CD4-positive, alpha-beta T cell treated with Interleukin-4 for 1 hour (primary cell): ENCODE measurements at regions not wholly inside any gene's neighbourhood (a gene's known extent, or its start where the extent isn't known, plus 50 kb on each side); places are given as distances from the start of the nearest gene placed in this dataset.

ENCODE experiments used
- DNase-seq, 2 donors: peaks; one replicate each; pipeline ENCODE4 v3.0.0-alpha.2; 2020 to 2022

GRCh38 chr5:58403822-58404433 is 56.0 kb downstream of the PLK2 start:
- no peak for DNase-seq

- no peak for DNase-seq
Observed at GRCh38 chr5:58401701-58402100, 58.2 kb downstream of the PLK2 start.

GRCh38 chr5:58400737-58401136 is 59.1 kb downstream of the PLK2 start:
- no peak for DNase-seq

- no peak for DNase-seq
Observed at GRCh38 chr5:58399951-58400350, 59.9 kb downstream of the PLK2 start.

GRCh38 chr5:58394339-58394738 is 65.5 kb downstream of the PLK2 start:
- no peak for DNase-seq

GRCh38 chr5:58393716-58394115 is 66.2 kb downstream of the PLK2 start:
- DNase-seq, result no peak

GRCh38 chr5:58392496-58392895 is 67.4 kb downstream of the PLK2 start:
- no peak for DNase-seq

- DNase-seq, result no peak
Observed at GRCh38 chr5:58383448-58383847, 76.4 kb downstream of the PLK2 start.

GRCh38 chr5:58382131-58382534 is 77.8 kb downstream of the PLK2 start:
- no peak for DNase-seq

GRCh38 chr5:58381566-58381965 is 78.3 kb downstream of the PLK2 start:
- DNase-seq, result no peak

- no peak for DNase-seq
Observed at GRCh38 chr5:58380655-58381054, 79.2 kb downstream of the PLK2 start.

- no peak for DNase-seq
Observed at GRCh38 chr5:58378613-58379390, 81.1 kb downstream of the PLK2 start.

- no peak for DNase-seq
Observed at GRCh38 chr5:58370606-58371005, 89.3 kb downstream of the PLK2 start.

- DNase-seq, result no peak
Observed at GRCh38 chr5:58369513-58370190, 90.2 kb downstream of the PLK2 start.

- DNase-seq, result no peak
Observed at GRCh38 chr5:58366461-58366860, 93.4 kb downstream of the PLK2 start.

- no peak for DNase-seq
Observed at GRCh38 chr5:58365791-58366190, 94.1 kb downstream of the PLK2 start.

- DNase-seq, result no peak
Observed at GRCh38 chr5:58363461-58364249, 96.2 kb downstream of the PLK2 start.

GRCh38 chr5:58362135-58362534 is 97.8 kb downstream of the PLK2 start:
- DNase-seq, result no peak

- no peak for DNase-seq
Observed at GRCh38 chr5:58360794-58361193, 99.1 kb downstream of the PLK2 start.

- DNase-seq, result no peak
Observed at GRCh38 chr5:58359981-58360380, 99.9 kb downstream of the PLK2 start.

GRCh38 chr5:58358501-58359178 is 101.2 kb downstream of the PLK2 start:
- no peak for DNase-seq

- DNase-seq, result no peak
Observed at GRCh38 chr5:58357799-58358500, 101.9 kb downstream of the PLK2 start.
